ENCODE measurements at regions not wholly inside any gene's neighbourhood (a gene's known extent, or its start where the extent isn't known, plus 50 kb on each side); places are given as distances from the start of the nearest gene placed in this dataset.

- Histone ChIP-seq H3K36me3 (ENCODE audit: insufficient read depth) (no peaks in the 10 kb centered on the region), H3K4me2 (no peak overlapping the region), H3K9ac (no peak overlapping the region), H3K4me3 (IDR thresholded peaks at IDR 0.05; ENCODE audit: insufficient read depth, low read depth, low read length) (no peak overlapping the region), H4K20me1 (ENCODE audit: insufficient read depth) (no peaks in the 10 kb centered on the region), H2AFZ (ENCODE audit: low read depth) (no peak overlapping the region), H3K4me1 (ENCODE audit: low read depth, poor library complexity, severe bottlenecking) (no peaks in the 10 kb centered on the region), H3K27ac (no peak overlapping the region), H3K79me2 (ENCODE audit: insufficient read depth, low read depth) (no peaks in the 10 kb centered on the region), H3K27me3 (ENCODE audit: insufficient read depth, low read depth) (no peaks in the 10 kb centered on the region)
- TF ChIP-seq, protein P1, sequence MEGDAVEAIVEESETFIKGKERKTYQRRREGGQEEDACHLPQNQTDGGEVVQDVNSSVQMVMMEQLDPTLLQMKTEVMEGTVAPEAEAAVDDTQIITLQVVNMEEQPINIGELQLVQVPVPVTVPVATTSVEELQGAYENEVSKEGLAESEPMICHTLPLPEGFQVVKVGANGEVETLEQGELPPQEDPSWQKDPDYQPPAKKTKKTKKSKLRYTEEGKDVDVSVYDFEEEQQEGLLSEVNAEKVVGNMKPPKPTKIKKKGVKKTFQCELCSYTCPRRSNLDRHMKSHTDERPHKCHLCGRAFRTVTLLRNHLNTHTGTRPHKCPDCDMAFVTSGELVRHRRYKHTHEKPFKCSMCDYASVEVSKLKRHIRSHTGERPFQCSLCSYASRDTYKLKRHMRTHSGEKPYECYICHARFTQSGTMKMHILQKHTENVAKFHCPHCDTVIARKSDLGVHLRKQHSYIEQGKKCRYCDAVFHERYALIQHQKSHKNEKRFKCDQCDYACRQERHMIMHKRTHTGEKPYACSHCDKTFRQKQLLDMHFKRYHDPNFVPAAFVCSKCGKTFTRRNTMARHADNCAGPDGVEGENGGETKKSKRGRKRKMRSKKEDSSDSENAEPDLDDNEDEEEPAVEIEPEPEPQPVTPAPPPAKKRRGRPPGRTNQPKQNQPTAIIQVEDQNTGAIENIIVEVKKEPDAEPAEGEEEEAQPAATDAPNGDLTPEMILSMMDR (conservative IDR thresholded peaks at IDR 0.05; ENCODE audit: low read depth, low read length) = no peak
Observed at GRCh38 chr7:67900456-67900855, 903.8 kb downstream of the TYW1 start.

- Histone ChIP-seq H3K4me1 (ENCODE audit: low read depth, poor library complexity, severe bottlenecking) (no peaks in the 10 kb centered on the region), H2AFZ (ENCODE audit: low read depth) (no peak overlapping the region), H3K4me2 (no peak overlapping the region), H3K9ac (no peak overlapping the region), H4K20me1 (ENCODE audit: insufficient read depth) (no peaks in the 10 kb centered on the region), H3K27ac (no peak overlapping the region), H3K27me3 (ENCODE audit: insufficient read depth, low read depth) (no peaks in the 10 kb centered on the region), H3K36me3 (ENCODE audit: insufficient read depth) (no peaks in the 10 kb centered on the region), H3K79me2 (ENCODE audit: insufficient read depth, low read depth) (no peaks in the 10 kb centered on the region), H3K4me3 (IDR thresholded peaks at IDR 0.05; ENCODE audit: insufficient read depth, low read depth, low read length) (no peak overlapping the region)
- TF ChIP-seq, protein P1 (conservative IDR thresholded peaks at IDR 0.05; ENCODE audit: low read depth, low read length) = no peak
Observed at GRCh38 chr7:67901808-67902480, 905.3 kb downstream of the TYW1 start.

GRCh38 chr7:67907792-67908191 lies 911.2 kb downstream of the TYW1 start:
- no peaks in the 10 kb centered on the region for H3K27me3 ChIP-seq (ENCODE audit: insufficient read depth, low read depth)
- H2AFZ ChIP-seq (ENCODE audit: low read depth) = no peak overlapping the region
- H3K79me2 ChIP-seq (ENCODE audit: insufficient read depth, low read depth) = no peaks in the 10 kb centered on the region
- H3K4me3 ChIP-seq (IDR thresholded peaks at IDR 0.05; ENCODE audit: insufficient read depth, low read depth, low read length) = no peak overlapping the region
- no peak overlapping the region for H3K27ac ChIP-seq
- no peaks in the 10 kb centered on the region for H4K20me1 ChIP-seq (ENCODE audit: insufficient read depth)
- H3K36me3 ChIP-seq (ENCODE audit: insufficient read depth) = no peaks in the 10 kb centered on the region
- no peaks in the 10 kb centered on the region for H3K4me1 ChIP-seq (ENCODE audit: low read depth, poor library complexity, severe bottlenecking)
- H3K9ac ChIP-seq = no peak overlapping the region
- TF ChIP-seq, protein P1 (conservative IDR thresholded peaks at IDR 0.05; ENCODE audit: low read depth, low read length) = no peak
- H3K4me2 ChIP-seq = no peak overlapping the region

GRCh38 chr7:67912437-67912836 lies 915.8 kb downstream of the TYW1 start:
- Histone ChIP-seq H3K4me3 (IDR thresholded peaks at IDR 0.05; ENCODE audit: insufficient read depth, low read depth, low read length) (no peak overlapping the region), H3K27ac (no peak overlapping the region), H3K36me3 (ENCODE audit: insufficient read depth) (no peaks in the 10 kb centered on the region), H3K27me3 (ENCODE audit: insufficient read depth, low read depth) (no peaks in the 10 kb centered on the region), H3K79me2 (ENCODE audit: insufficient read depth, low read depth) (no peaks in the 10 kb centered on the region), H3K4me1 (ENCODE audit: low read depth, poor library complexity, severe bottlenecking) (no peaks in the 10 kb centered on the region), H3K9ac (no peak overlapping the region), H3K4me2 (no peak overlapping the region), H4K20me1 (ENCODE audit: insufficient read depth) (no peaks in the 10 kb centered on the region), H2AFZ (ENCODE audit: low read depth) (no peak overlapping the region)
- TF ChIP-seq, protein P1 (conservative IDR thresholded peaks at IDR 0.05; ENCODE audit: low read depth, low read length) = no peak
